Right kidney (tissue), 1 donor: ENCODE measurements at regions not wholly inside any gene's neighbourhood (a gene's known extent, or its start where the extent isn't known, plus 50 kb on each side); places are given as distances from the start of the nearest gene placed in this dataset.

ENCODE experiments used
- DNase-seq: peaks from one replicate; pipeline ENCODE4 v3.0.0-alpha.2; 2016

- no peak for DNase-seq
Observed at GRCh38 chr5:90191352-90192045, 218.1 kb downstream of the CETN3 start.

GRCh38 chr5:90185897-90186468 is 223.6 kb downstream of the CETN3 start:
- DNase-seq, result no peak

GRCh38 chr5:90184764-90185163 is 224.8 kb downstream of the CETN3 start:
- no peak for DNase-seq

GRCh38 chr5:90182726-90183125 is 226.8 kb downstream of the CETN3 start:
- no peak for DNase-seq

GRCh38 chr5:90174236-90174635 is 235.3 kb downstream of the CETN3 start:
- no peak for DNase-seq

- no peak for DNase-seq
Observed at GRCh38 chr5:90173299-90174030, 236.1 kb downstream of the CETN3 start.

- no peak for DNase-seq
Observed at GRCh38 chr5:90171466-90171865, 238.1 kb downstream of the CETN3 start.

- DNase-seq, result no peak
Observed at GRCh38 chr5:90170261-90170660, 239.3 kb downstream of the CETN3 start.

GRCh38 chr5:90169078-90169477 is 240.5 kb downstream of the CETN3 start:
- no peak for DNase-seq

- DNase-seq, result no peak
Observed at GRCh38 chr5:90168399-90168798, 241.2 kb downstream of the CETN3 start.

- no peak for DNase-seq
Observed at GRCh38 chr5:90166816-90167215, 242.7 kb downstream of the CETN3 start.

- DNase-seq, result no peak
Observed at GRCh38 chr5:90162324-90162723, 247.2 kb downstream of the CETN3 start.

- DNase-seq, result no peak
Observed at GRCh38 chr5:90161414-90161813, 248.1 kb downstream of the CETN3 start.

GRCh38 chr5:90158131-90158530 is 251.4 kb downstream of the CETN3 start:
- no peak for DNase-seq

GRCh38 chr5:90153031-90153430 is 256.5 kb downstream of the CETN3 start:
- DNase-seq, result no peak

GRCh38 chr5:90144625-90145327 is 264.8 kb downstream of the CETN3 start:
- no peak for DNase-seq

- no peak for DNase-seq
Observed at GRCh38 chr5:90142541-90142940, 267.0 kb downstream of the CETN3 start.

- no peak for DNase-seq
Observed at GRCh38 chr5:90141984-90142383, 267.6 kb downstream of the CETN3 start.

- no peak for DNase-seq
Observed at GRCh38 chr5:90136952-90137528, 272.5 kb downstream of the CETN3 start.

- no peak for DNase-seq
Observed at GRCh38 chr5:90135779-90136378, 273.7 kb downstream of the CETN3 start.

GRCh38 chr5:90134892-90135291 is 274.7 kb downstream of the CETN3 start:
- no peak for DNase-seq

GRCh38 chr5:90134381-90134780 is 275.2 kb downstream of the CETN3 start:
- no peak for DNase-seq
